ENCODE measurements at regions not wholly inside any gene's neighbourhood (a gene's known extent, or its start where the extent isn't known, plus 50 kb on each side); places are given as distances from the start of the nearest gene placed in this dataset.

DNA sequence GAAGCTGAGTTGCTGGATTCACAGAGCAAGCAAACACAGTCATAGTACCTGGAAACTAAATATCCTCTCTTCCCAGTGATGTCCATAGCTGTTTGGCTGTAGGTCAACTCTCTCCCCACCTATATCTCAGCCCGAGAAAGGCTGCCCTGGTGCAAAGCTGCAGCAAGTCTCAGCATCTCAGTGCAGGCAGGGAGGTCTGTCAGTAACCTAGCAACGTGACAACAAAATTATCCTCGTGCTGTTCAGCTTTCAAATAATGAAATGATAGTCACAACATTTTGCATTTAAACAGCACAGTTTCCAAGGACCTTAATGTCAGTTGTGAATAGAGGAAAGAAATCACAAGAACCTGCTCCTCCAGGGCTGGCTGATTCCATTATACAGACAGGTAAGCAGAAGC is 83.6 kb downstream of the CHST2 start:
- TF ChIP-seq, protein P1, sequence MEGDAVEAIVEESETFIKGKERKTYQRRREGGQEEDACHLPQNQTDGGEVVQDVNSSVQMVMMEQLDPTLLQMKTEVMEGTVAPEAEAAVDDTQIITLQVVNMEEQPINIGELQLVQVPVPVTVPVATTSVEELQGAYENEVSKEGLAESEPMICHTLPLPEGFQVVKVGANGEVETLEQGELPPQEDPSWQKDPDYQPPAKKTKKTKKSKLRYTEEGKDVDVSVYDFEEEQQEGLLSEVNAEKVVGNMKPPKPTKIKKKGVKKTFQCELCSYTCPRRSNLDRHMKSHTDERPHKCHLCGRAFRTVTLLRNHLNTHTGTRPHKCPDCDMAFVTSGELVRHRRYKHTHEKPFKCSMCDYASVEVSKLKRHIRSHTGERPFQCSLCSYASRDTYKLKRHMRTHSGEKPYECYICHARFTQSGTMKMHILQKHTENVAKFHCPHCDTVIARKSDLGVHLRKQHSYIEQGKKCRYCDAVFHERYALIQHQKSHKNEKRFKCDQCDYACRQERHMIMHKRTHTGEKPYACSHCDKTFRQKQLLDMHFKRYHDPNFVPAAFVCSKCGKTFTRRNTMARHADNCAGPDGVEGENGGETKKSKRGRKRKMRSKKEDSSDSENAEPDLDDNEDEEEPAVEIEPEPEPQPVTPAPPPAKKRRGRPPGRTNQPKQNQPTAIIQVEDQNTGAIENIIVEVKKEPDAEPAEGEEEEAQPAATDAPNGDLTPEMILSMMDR (IDR thresholded peaks at IDR 0.05; ENCODE audit: insufficient read depth, low read depth, low read length) = no peak
- no peak for TF ChIP-seq EZH2 (IDR thresholded peaks at IDR 0.05; ENCODE audit: insufficient read depth, low read length)

All from astrocyte (in vitro differentiated cells and primary cell).